ENCODE measurements at regions not wholly inside any gene's neighbourhood (a gene's known extent, or its start where the extent isn't known, plus 50 kb on each side); places are given as distances from the start of the nearest gene placed in this dataset.

DNA sequence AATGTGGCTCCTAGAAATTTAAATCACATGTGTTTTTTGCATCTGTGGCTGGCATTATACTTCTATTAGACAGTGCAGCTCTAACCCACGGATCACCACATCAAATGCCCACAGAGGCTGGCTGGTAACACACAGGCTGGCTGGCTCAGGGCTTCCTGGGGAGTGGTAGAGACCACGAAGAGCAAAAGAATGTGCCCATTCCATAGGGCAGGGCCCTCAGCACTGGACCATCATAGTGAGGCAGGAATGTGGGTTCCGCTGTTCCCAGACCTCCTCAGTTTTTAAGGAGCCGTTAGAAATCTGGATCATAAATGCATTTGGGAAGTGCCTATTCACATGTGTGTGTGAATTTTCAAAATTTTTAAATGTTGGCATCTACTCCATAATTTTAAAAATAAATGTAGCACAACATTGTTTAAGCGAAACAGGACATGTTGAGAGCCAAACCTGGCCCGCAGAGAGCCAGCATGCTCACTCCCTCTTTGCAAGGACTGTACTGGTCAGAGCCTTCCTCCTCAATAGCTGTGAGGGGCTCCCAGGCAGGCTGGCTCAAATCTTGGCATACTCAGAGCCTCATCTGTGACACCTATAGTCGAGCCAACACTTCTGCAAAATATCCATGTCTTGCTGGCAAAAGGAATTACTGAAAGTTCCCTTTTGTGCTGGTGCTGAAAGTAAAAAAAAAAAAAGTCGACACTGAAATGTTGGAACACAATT lies 190.5 kb downstream of the FNDC1 start:
- H3K4me1 ChIP-seq (ENCODE audit: control insufficient read depth, low read length): no peaks in the 10 kb centered on the region
- no peaks in the 10 kb centered on the region for H4K20me1 ChIP-seq (ENCODE audit: control insufficient read depth, insufficient read depth, low read depth, low read length)
- H3K36me3 ChIP-seq (ENCODE audit: control insufficient read depth, low read length): no peaks in the 10 kb centered on the region
- H3K27me3 ChIP-seq (ENCODE audit: control insufficient read depth, low read length): peaks cover 8% of the 10 kb centered on the region
- TF ChIP-seq EZH2phosphoT487 (IDR thresholded peaks at IDR 0.05; ENCODE audit: borderline replicate concordance, low read length): no peak
- TF ChIP-seq, protein P1, sequence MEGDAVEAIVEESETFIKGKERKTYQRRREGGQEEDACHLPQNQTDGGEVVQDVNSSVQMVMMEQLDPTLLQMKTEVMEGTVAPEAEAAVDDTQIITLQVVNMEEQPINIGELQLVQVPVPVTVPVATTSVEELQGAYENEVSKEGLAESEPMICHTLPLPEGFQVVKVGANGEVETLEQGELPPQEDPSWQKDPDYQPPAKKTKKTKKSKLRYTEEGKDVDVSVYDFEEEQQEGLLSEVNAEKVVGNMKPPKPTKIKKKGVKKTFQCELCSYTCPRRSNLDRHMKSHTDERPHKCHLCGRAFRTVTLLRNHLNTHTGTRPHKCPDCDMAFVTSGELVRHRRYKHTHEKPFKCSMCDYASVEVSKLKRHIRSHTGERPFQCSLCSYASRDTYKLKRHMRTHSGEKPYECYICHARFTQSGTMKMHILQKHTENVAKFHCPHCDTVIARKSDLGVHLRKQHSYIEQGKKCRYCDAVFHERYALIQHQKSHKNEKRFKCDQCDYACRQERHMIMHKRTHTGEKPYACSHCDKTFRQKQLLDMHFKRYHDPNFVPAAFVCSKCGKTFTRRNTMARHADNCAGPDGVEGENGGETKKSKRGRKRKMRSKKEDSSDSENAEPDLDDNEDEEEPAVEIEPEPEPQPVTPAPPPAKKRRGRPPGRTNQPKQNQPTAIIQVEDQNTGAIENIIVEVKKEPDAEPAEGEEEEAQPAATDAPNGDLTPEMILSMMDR (IDR thresholded peaks at IDR 0.05; ENCODE audit: low read depth, low read length, poor library complexity, severe bottlenecking): no peak
- H3K9me3 ChIP-seq (ENCODE audit: control insufficient read depth, insufficient read depth, low read length): no peaks in the 10 kb centered on the region
- no peak overlapping the region for H3K4me2 ChIP-seq (ENCODE audit: low read length)
- no peaks in the 10 kb centered on the region for H3K79me2 ChIP-seq (ENCODE audit: control insufficient read depth, low read length)
- H3K4me3 ChIP-seq (ENCODE audit: low read length): no peak overlapping the region
- no peak overlapping the region for H3K27ac ChIP-seq (ENCODE audit: low read depth, low read length)
- no peaks in the 10 kb centered on the region for H3K9me2 ChIP-seq (replicated peaks; ENCODE audit: control insufficient read depth, low read length)
- no peaks in the 10 kb centered on the region for H3F3A ChIP-seq (ENCODE audit: control insufficient read depth, insufficient read depth)

DNA sequence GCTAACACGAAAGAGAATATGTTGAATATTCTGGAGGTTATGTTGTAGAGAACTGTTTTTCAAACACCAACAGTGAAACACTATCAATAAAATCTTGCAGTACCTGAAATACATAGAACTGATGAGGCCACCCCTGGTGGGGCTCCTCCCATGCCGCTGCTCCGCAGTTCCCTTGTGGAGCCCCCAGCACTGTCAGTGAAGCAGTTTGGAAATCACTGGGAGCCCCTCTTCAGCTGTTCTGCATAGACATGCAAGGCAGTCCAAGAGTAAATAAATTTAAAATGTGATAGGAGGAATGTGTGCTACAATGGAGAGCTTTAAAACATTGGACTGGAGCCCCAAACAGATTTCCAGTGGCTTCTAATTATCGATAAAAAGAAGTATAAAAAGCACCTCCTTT lies 189.4 kb downstream of the FNDC1 start:
- Histone ChIP-seq H3K9me2 (replicated peaks; ENCODE audit: control insufficient read depth, low read length) (no peaks in the 10 kb centered on the region), H3K4me3 (ENCODE audit: low read length) (no peak overlapping the region), H3K27me3 (ENCODE audit: control insufficient read depth, low read length) (peaks cover 8% of the 10 kb centered on the region), H3K79me2 (ENCODE audit: control insufficient read depth, low read length) (no peaks in the 10 kb centered on the region), H3K9me3 (ENCODE audit: control insufficient read depth, insufficient read depth, low read length) (no peaks in the 10 kb centered on the region), H4K20me1 (ENCODE audit: control insufficient read depth, insufficient read depth, low read depth, low read length) (no peaks in the 10 kb centered on the region), H3K27ac (ENCODE audit: low read depth, low read length) (no peak overlapping the region), H3K4me1 (ENCODE audit: control insufficient read depth, low read length) (no peaks in the 10 kb centered on the region), H3K36me3 (ENCODE audit: control insufficient read depth, low read length) (no peaks in the 10 kb centered on the region), H3K4me2 (ENCODE audit: low read length) (no peak overlapping the region), H3F3A (ENCODE audit: control insufficient read depth, insufficient read depth) (no peaks in the 10 kb centered on the region)
- TF ChIP-seq, protein P1 (IDR thresholded peaks at IDR 0.05; ENCODE audit: low read depth, low read length, poor library complexity, severe bottlenecking): no peak
- TF ChIP-seq EZH2phosphoT487 (IDR thresholded peaks at IDR 0.05; ENCODE audit: borderline replicate concordance, low read length): no peak

GRCh38 chr6:159357211-159357915 lies 188.2 kb downstream of the FNDC1 start:
- H3K4me2 ChIP-seq (ENCODE audit: low read length): no peak overlapping the region
- TF ChIP-seq, protein P1 (IDR thresholded peaks at IDR 0.05; ENCODE audit: low read depth, low read length, poor library complexity, severe bottlenecking): no peak
- no peak for TF ChIP-seq EZH2phosphoT487 (IDR thresholded peaks at IDR 0.05; ENCODE audit: borderline replicate concordance, low read length)
- no peaks in the 10 kb centered on the region for H3K9me3 ChIP-seq (ENCODE audit: control insufficient read depth, insufficient read depth, low read length)
- H3F3A ChIP-seq (ENCODE audit: control insufficient read depth, insufficient read depth): no peaks in the 10 kb centered on the region
- H3K9me2 ChIP-seq (replicated peaks; ENCODE audit: control insufficient read depth, low read length): no peaks in the 10 kb centered on the region
- H3K27ac ChIP-seq (ENCODE audit: low read depth, low read length): no peak overlapping the region
- H3K4me1 ChIP-seq (ENCODE audit: control insufficient read depth, low read length): no peaks in the 10 kb centered on the region
- H3K4me3 ChIP-seq (ENCODE audit: low read length): no peak overlapping the region
- no peaks in the 10 kb centered on the region for H4K20me1 ChIP-seq (ENCODE audit: control insufficient read depth, insufficient read depth, low read depth, low read length)
- H3K79me2 ChIP-seq (ENCODE audit: control insufficient read depth, low read length): no peaks in the 10 kb centered on the region
- H3K36me3 ChIP-seq (ENCODE audit: control insufficient read depth, low read length): no peaks in the 10 kb centered on the region
- H3K27me3 ChIP-seq (ENCODE audit: control insufficient read depth, low read length): peaks cover 8% of the 10 kb centered on the region
